HL-60 (cell line): ENCODE measurements at regions not wholly inside any gene's neighbourhood (a gene's known extent, or its start where the extent isn't known, plus 50 kb on each side); places are given as distances from the start of the nearest gene placed in this dataset.

ENCODE experiments used
- DNase-seq, 2 experiments: peaks; one replicate each; pipeline ENCODE4 v3.0.0-alpha.2; 2010 to 2020; ENCODE audit warnings: low read depth in 1 of 2, low spot score in 1 of 2
- H3K27ac ChIP-seq: fragments of 250-450 bp; sonication (Bioruptor Pico); replicated peaks from 2 replicates; pipeline ENCODE4 v1.5.1; 2020; ENCODE audit warnings: mild to moderate bottlenecking, moderate library complexity
- H3K27me3 ChIP-seq: fragments of 250-450 bp; sonication (Bioruptor Pico); 2 replicates; pipeline ENCODE4 v1.5.1; 2021; ENCODE audit warnings: mild to moderate bottlenecking, moderate library complexity; ENCODE audit not compliant: insufficient read depth, poor library complexity, severe bottlenecking
- H3K4me3 ChIP-seq: replicated peaks from 2 replicates; pipeline ENCODE4 v1.5.1; 2011; ENCODE audit warnings: mild to moderate bottlenecking, control low read depth, low read length; ENCODE audit not compliant: insufficient read depth
- GABPA ChIP-seq: IDR thresholded peaks from 2 replicates; pipeline ENCODE4 v1.6.1; 2012; ENCODE audit warnings: low read depth
- POLR2AphosphoS5 ChIP-seq: IDR thresholded peaks from 2 replicates; pipeline ENCODE4 v1.6.1; 2012; ENCODE audit warnings: low read depth
- SPI1 ChIP-seq: IDR thresholded peaks from 2 replicates; pipeline ENCODE4 v1.6.1; 2012; ENCODE audit warnings: low read depth, mild to moderate bottlenecking, borderline replicate concordance
- TF ChIP-seq, protein P1 (sequence below): IDR thresholded peaks from 2 replicates; pipeline ENCODE4 v1.6.1; 2012; ENCODE audit warnings: low read depth; ENCODE audit not compliant: insufficient replicate concordance
- TF ChIP-seq, protein P2 (sequence below): IDR thresholded peaks from one replicate; pipeline ENCODE4 v1.5.1; 2011; ENCODE audit warnings: low read length, control low read depth, inconsistent platforms; ENCODE audit not compliant: insufficient read depth

DNA sequence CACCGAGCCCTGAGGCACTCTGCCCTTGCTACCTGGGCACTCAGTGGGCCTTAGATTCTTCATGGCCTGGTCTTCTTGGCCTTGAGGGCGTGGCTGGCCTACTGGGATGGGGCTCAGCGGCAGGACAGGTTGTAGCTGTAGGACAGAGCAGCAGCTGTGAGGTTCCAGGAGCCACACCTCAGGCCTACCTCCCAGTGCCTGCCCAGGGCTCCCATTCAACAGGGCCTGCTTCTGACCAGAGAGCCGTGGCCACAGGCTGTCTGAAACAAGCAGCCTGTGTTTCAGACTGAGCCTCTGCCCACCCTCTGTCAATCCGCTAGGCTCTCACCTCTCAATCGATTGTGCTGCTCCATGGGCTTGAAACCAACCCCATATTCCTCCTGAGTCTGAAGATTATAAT, 928.0 kb upstream of the ZNF722 start:
- no peak overlapping the region for H3K4me3 ChIP-seq
- no peak for DNase-seq
- no peaks in the 10 kb centered on the region for H3K27me3 ChIP-seq
- no peak overlapping the region for H3K27ac ChIP-seq
- TF ChIP-seq, protein P1, sequence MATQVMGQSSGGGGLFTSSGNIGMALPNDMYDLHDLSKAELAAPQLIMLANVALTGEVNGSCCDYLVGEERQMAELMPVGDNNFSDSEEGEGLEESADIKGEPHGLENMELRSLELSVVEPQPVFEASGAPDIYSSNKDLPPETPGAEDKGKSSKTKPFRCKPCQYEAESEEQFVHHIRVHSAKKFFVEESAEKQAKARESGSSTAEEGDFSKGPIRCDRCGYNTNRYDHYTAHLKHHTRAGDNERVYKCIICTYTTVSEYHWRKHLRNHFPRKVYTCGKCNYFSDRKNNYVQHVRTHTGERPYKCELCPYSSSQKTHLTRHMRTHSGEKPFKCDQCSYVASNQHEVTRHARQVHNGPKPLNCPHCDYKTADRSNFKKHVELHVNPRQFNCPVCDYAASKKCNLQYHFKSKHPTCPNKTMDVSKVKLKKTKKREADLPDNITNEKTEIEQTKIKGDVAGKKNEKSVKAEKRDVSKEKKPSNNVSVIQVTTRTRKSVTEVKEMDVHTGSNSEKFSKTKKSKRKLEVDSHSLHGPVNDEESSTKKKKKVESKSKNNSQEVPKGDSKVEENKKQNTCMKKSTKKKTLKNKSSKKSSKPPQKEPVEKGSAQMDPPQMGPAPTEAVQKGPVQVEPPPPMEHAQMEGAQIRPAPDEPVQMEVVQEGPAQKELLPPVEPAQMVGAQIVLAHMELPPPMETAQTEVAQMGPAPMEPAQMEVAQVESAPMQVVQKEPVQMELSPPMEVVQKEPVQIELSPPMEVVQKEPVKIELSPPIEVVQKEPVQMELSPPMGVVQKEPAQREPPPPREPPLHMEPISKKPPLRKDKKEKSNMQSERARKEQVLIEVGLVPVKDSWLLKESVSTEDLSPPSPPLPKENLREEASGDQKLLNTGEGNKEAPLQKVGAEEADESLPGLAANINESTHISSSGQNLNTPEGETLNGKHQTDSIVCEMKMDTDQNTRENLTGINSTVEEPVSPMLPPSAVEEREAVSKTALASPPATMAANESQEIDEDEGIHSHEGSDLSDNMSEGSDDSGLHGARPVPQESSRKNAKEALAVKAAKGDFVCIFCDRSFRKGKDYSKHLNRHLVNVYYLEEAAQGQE: no peak
- TF ChIP-seq GABPA: no peak
- TF ChIP-seq POLR2AphosphoS5: no peak
- no peak for TF ChIP-seq SPI1
- TF ChIP-seq, protein P2, sequence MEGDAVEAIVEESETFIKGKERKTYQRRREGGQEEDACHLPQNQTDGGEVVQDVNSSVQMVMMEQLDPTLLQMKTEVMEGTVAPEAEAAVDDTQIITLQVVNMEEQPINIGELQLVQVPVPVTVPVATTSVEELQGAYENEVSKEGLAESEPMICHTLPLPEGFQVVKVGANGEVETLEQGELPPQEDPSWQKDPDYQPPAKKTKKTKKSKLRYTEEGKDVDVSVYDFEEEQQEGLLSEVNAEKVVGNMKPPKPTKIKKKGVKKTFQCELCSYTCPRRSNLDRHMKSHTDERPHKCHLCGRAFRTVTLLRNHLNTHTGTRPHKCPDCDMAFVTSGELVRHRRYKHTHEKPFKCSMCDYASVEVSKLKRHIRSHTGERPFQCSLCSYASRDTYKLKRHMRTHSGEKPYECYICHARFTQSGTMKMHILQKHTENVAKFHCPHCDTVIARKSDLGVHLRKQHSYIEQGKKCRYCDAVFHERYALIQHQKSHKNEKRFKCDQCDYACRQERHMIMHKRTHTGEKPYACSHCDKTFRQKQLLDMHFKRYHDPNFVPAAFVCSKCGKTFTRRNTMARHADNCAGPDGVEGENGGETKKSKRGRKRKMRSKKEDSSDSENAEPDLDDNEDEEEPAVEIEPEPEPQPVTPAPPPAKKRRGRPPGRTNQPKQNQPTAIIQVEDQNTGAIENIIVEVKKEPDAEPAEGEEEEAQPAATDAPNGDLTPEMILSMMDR: no peak

DNA sequence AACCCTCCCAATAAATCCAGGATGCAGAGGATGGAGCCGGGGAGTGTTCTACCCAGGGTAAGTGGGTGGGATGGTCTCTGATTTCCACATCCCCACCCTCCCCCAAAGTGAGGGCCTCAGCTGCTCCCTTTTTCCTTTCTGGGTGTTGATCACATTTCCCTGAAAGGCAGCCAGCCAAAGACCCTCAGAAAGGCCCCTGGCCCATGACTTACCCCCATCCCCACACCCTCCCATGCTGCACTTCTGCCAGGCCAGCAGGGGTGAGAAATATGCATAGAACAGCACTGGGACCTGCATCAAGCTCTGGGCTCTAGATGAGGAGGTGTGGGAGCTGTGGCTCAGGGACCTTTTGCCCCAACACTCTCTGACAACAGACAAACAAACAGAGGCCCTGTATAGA, 927.3 kb upstream of the ZNF722 start:
- Histone ChIP-seq H3K4me3 (no peak overlapping the region), H3K27ac (no peak overlapping the region), H3K27me3 (no peaks in the 10 kb centered on the region)
- TF ChIP-seq SPI1: no peak
- no peak for TF ChIP-seq POLR2AphosphoS5
- no peak for TF ChIP-seq GABPA
- TF ChIP-seq, protein P2: no peak
- TF ChIP-seq, protein P1: no peak
- no peak for DNase-seq

DNA sequence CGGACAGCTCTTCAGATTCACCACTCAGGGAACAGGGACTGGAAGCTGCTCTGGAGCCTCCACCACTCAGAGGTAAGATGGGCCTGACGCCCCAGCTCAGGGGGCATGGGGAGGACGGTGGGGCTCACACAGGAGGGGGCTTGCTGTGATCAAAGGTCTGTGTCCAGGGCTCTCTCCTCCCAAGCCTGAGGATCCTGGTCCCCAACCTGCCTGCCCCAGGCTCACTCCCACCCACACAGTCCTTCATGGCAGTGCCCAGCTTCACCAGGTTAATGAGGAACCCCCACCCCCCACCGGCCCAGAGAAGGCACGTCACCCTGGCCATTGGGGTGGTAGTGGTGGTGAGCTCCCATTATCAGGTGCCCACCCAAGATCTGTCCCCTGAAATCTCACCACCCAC, 926.7 kb upstream of the ZNF722 start:
- no peak overlapping the region for H3K27ac ChIP-seq
- no peaks in the 10 kb centered on the region for H3K27me3 ChIP-seq
- no peak for DNase-seq
- no peak overlapping the region for H3K4me3 ChIP-seq
- no peak for TF ChIP-seq SPI1
- no peak for TF ChIP-seq GABPA

DNA sequence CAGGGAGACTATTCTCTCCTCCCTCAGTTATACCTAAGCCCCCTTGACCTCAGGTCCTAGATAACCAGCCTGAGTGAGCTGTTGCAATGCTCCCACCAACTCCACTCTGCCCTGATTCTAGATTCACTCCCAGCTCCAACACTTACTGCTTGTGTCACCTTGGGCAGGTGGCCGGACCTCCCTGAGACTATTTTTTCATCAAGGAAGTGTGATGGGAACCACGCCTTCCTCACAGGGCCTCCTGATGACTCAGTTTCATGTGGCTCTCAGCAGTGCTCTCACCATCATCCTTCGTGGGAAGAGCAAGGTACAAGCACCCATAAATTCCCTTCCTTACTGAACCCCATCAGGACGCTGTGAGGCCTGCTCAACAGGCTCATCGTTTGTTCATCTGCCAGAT, 925.8 kb upstream of the ZNF722 start:
- Histone ChIP-seq H3K27ac (no peak overlapping the region), H3K27me3 (no peaks in the 10 kb centered on the region), H3K4me3 (no peak overlapping the region)
- TF ChIP-seq, protein P2: no peak
- TF ChIP-seq, protein P1: no peak
- TF ChIP-seq SPI1: no peak
- TF ChIP-seq GABPA: no peak
- no peak for TF ChIP-seq POLR2AphosphoS5
- DNase-seq: no peak
